ENCODE measurements at regions not wholly inside any gene's neighbourhood (a gene's known extent, or its start where the extent isn't known, plus 50 kb on each side); places are given as distances from the start of the nearest gene placed in this dataset.

GRCh38 chr12:114921781-114922180, 237.8 kb upstream of the TBX3 start:
- peak; percentile 54 for DNase-seq

GRCh38 chr12:114920771-114921554, 237.0 kb upstream of the TBX3 start:
- peak; percentile 78 for DNase-seq

GRCh38 chr12:114919479-114919878, 235.5 kb upstream of the TBX3 start:
- no peak for DNase-seq

GRCh38 chr12:114918535-114919233, 234.7 kb upstream of the TBX3 start:
- DNase-seq: no peak

GRCh38 chr12:114917953-114918352, 234.0 kb upstream of the TBX3 start:
- DNase-seq: no peak

GRCh38 chr12:114917307-114917706, 233.3 kb upstream of the TBX3 start:
- DNase-seq: no peak

GRCh38 chr12:114916541-114916940, 232.6 kb upstream of the TBX3 start:
- no peak for DNase-seq

GRCh38 chr12:114916124-114916523, 232.1 kb upstream of the TBX3 start:
- no peak for DNase-seq

GRCh38 chr12:114913871-114914801, 230.2 kb upstream of the TBX3 start:
- DNase-seq: no peak

- DNase-seq: no peak
Measured at GRCh38 chr12:114912811-114913210, 228.8 kb upstream of the TBX3 start.

- no peak for DNase-seq
Measured at GRCh38 chr12:114911196-114911595, 227.2 kb upstream of the TBX3 start.

GRCh38 chr12:114904254-114905003, 220.5 kb upstream of the TBX3 start:
- DNase-seq: no peak

GRCh38 chr12:114903083-114903691, 219.2 kb upstream of the TBX3 start:
- DNase-seq: no peak

- no peak for DNase-seq
Measured at GRCh38 chr12:114902665-114903064, 218.7 kb upstream of the TBX3 start.

GRCh38 chr12:114901316-114901715, 217.3 kb upstream of the TBX3 start:
- no peak for DNase-seq

GRCh38 chr12:114898159-114898558, 214.2 kb upstream of the TBX3 start:
- DNase-seq: no peak

GRCh38 chr12:114895827-114896226, 211.9 kb upstream of the TBX3 start:
- DNase-seq: no peak

GRCh38 chr12:114895081-114895480, 211.1 kb upstream of the TBX3 start:
- DNase-seq: no peak

- no peak for DNase-seq
Measured at GRCh38 chr12:114894076-114894475, 210.1 kb upstream of the TBX3 start.

- DNase-seq: peak; percentile 23
Measured at GRCh38 chr12:114888928-114889584, 205.1 kb upstream of the TBX3 start.

GRCh38 chr12:114888448-114888847, 204.5 kb upstream of the TBX3 start:
- DNase-seq: no peak

Measured in skin of body (tissue), 1 donor.